Upper lobe of left lung (tissue), 6 donors: ENCODE measurements at regions not wholly inside any gene's neighbourhood (a gene's known extent, or its start where the extent isn't known, plus 50 kb on each side); places are given as distances from the start of the nearest gene placed in this dataset.

ENCODE experiments used
- ATAC-seq, 2 donors: fragments of 200-7000 bp; cut with Tn5 transposase; one replicate each; pipeline ENCODE4 v1.9.1; 2022; ENCODE audit warnings: mild to moderate bottlenecking in 2 of 2, moderate library complexity in 2 of 2; ENCODE audit not compliant: low FRiP score in 2 of 2
- DNase-seq, 2 donors: peaks; one replicate each; pipeline ENCODE4 v3.0.0-alpha.2; 2019 to 2020
- H3K27ac ChIP-seq, 4 donors: fragments of 200-600 bp; sonication (generic); one replicate each; pipeline ENCODE4 v1.5.1; 2016 to 2019
- H3K27me3 ChIP-seq, 4 donors: fragments of 200-600 bp; sonication (generic); one replicate each; pipeline ENCODE4 v1.5.1; 2017 to 2019
- H3K36me3 ChIP-seq, 4 donors: fragments of 200-600 bp; sonication (generic); one replicate each; pipeline ENCODE4 v1.5.1; 2016 to 2019
- H3K4me1 ChIP-seq, 4 donors: fragments of 200-600 bp; sonication (generic); one replicate each; pipeline ENCODE4 v1.5.1; 2018 to 2019
- H3K4me3 ChIP-seq, 4 donors: fragments of 200-600 bp; sonication (generic); one replicate each; pipeline ENCODE4 v1.5.1; 2017 to 2019; ENCODE audit warnings: mild to moderate bottlenecking in 2 of 4, moderate library complexity in 1 of 4
- H3K9me3 ChIP-seq, 4 donors: fragments of 200-600 bp; sonication (generic); one replicate each; pipeline ENCODE4 v1.5.1; 2018 to 2019
- CTCF ChIP-seq, 6 experiments: fragments of 450-650 bp in 4 of 6; fragments of 200-600 bp in 2 of 6; sonication (generic) in 2 of 6; IDR thresholded peaks; one replicate each; pipeline ENCODE4 v1.5.1; 2016 to 2019; ENCODE audit warnings: antibody characterized with exemption in 6 of 6
- EP300 ChIP-seq, 4 donors: sonication (generic); formaldehyde crosslinking; IDR thresholded peaks; one replicate each; pipeline ENCODE4 v1.5.1; 2017; ENCODE audit warnings: antibody characterized with exemption in 4 of 4, control low read depth in 2 of 4
- POLR2A ChIP-seq, 4 donors: fragments of 450-650 bp; IDR thresholded peaks; one replicate each; pipeline ENCODE4 v1.5.1; 2016 to 2017; ENCODE audit warnings: antibody characterized with exemption in 4 of 4, mild to moderate bottlenecking in 2 of 4
- POLR2AphosphoS5 ChIP-seq, 2 donors: sonication (generic); formaldehyde crosslinking; IDR thresholded peaks; one replicate each; pipeline ENCODE4 v1.5.1; 2017; ENCODE audit warnings: antibody characterized with exemption in 2 of 2
- WGBS, 2 donors: methylation state at CpG; one replicate each; pipeline ENCODE4 v1.1.5; 2017 to 2018; 5-methylcytosine and 5-hydroxymethylcytosine counted together
- donor health status: DM: no; HTN: no; CAD: no; lungs with moderate emphysema.
- donor health status: DM: no; HTN: yes; CAD: no; lungs with severe emphysema.

GRCh38 chr18:78652001-78652545 is 327.5 kb upstream of the SALL3 start:
- H3K4me3 ChIP-seq = no peak overlapping the region
- H3K36me3 ChIP-seq = no peaks in the 10 kb centered on the region
- no peak overlapping the region for H3K27ac ChIP-seq
- no peaks in the 10 kb centered on the region for H3K27me3 ChIP-seq
- WGBS, 2 donors = 93% methylated on average over 11 of the region's 11 CpGs
- DNase-seq (no peak), ATAC-seq (no peak)
- H3K9me3 ChIP-seq = peaks cover 0 to 22% (median 11%) of the 10 kb centered on the region in 4 donors
- TF ChIP-seq POLR2AphosphoS5 (IDR thresholded peaks at IDR 0.05) = no peak
- no peak for TF ChIP-seq POLR2A (IDR thresholded peaks at IDR 0.05)
- no peak for TF ChIP-seq CTCF (IDR thresholded peaks at IDR 0.05)
- TF ChIP-seq EP300 (IDR thresholded peaks at IDR 0.05) = no peak
- no peaks in the 10 kb centered on the region for H3K4me1 ChIP-seq

- peaks cover 0 to 22% (median 11%) of the 10 kb centered on the region in 4 donors for H3K9me3 ChIP-seq
- H3K4me3 ChIP-seq = no peak overlapping the region
- no peak for TF ChIP-seq EP300 (IDR thresholded peaks at IDR 0.05)
- TF ChIP-seq CTCF (IDR thresholded peaks at IDR 0.05) = no peak
- TF ChIP-seq POLR2AphosphoS5 (IDR thresholded peaks at IDR 0.05) = no peak
- no peak for TF ChIP-seq POLR2A (IDR thresholded peaks at IDR 0.05)
- DNase-seq = no peak
- H3K27me3 ChIP-seq = peaks cover 0 to 6% (median 0%) of the 10 kb centered on the region in 4 donors
- ATAC-seq = no peak
- no peaks in the 10 kb centered on the region for H3K36me3 ChIP-seq
- H3K4me1 ChIP-seq = no peaks in the 10 kb centered on the region
- H3K27ac ChIP-seq = no peak overlapping the region
- 90 to 91% methylated on average over 6 to 8 of the region's 8 CpGs for WGBS, 2 donors
Measured at GRCh38 chr18:78655921-78656320, 323.7 kb upstream of the SALL3 start.

GRCh38 chr18:78656346-78656925 is 323.2 kb upstream of the SALL3 start:
- TF ChIP-seq CTCF (IDR thresholded peaks at IDR 0.05) = no peak
- TF ChIP-seq EP300 (IDR thresholded peaks at IDR 0.05) = no peak
- no peak for TF ChIP-seq POLR2AphosphoS5 (IDR thresholded peaks at IDR 0.05)
- TF ChIP-seq POLR2A (IDR thresholded peaks at IDR 0.05) = no peak
- WGBS, 2 donors = 90 to 93% methylated on average over 16 to 21 of the region's 21 CpGs
- Histone ChIP-seq H3K27ac (no peak overlapping the region), H3K9me3 (peaks cover 0 to 22% (median 11%) of the 10 kb centered on the region in 4 donors), H3K27me3 (peaks cover 0 to 6% (median 0%) of the 10 kb centered on the region in 4 donors), H3K36me3 (no peaks in the 10 kb centered on the region), H3K4me3 (no peak overlapping the region), H3K4me1 (no peaks in the 10 kb centered on the region)
- ATAC-seq = no peak
- DNase-seq = no peak

- Histone ChIP-seq H3K27me3 (peaks cover 0 to 6% (median 0%) of the 10 kb centered on the region in 4 donors), H3K9me3 (peaks cover 0 to 8% (median 3%) of the 10 kb centered on the region in 4 donors), H3K4me3 (no peak overlapping the region), H3K4me1 (no peaks in the 10 kb centered on the region), H3K27ac (no peak overlapping the region), H3K36me3 (no peaks in the 10 kb centered on the region)
- TF ChIP-seq POLR2AphosphoS5 (IDR thresholded peaks at IDR 0.05) = no peak
- no peak for TF ChIP-seq EP300 (IDR thresholded peaks at IDR 0.05)
- TF ChIP-seq POLR2A (IDR thresholded peaks at IDR 0.05) = no peak
- TF ChIP-seq CTCF (IDR thresholded peaks at IDR 0.05) = no peak
- WGBS, 2 donors = 75 to 93% methylated on average over 8 of the region's 8 CpGs
- ATAC-seq = no peak
- no peak for DNase-seq
Measured at GRCh38 chr18:78658531-78658930, 321.1 kb upstream of the SALL3 start.

- H3K27me3 ChIP-seq = peaks cover 0 to 6% (median 0%) of the 10 kb centered on the region in 4 donors
- TF ChIP-seq CTCF (IDR thresholded peaks at IDR 0.05) (no peak), POLR2A (IDR thresholded peaks at IDR 0.05) (no peak), EP300 (IDR thresholded peaks at IDR 0.05) (no peak), POLR2AphosphoS5 (IDR thresholded peaks at IDR 0.05) (no peak)
- no peaks in the 10 kb centered on the region for H3K4me1 ChIP-seq
- WGBS, 2 donors = 81 to 89% methylated on average over 9 to 14 of the region's 14 CpGs
- no peak overlapping the region for H3K4me3 ChIP-seq
- H3K27ac ChIP-seq = no peak overlapping the region
- ATAC-seq (no peak), DNase-seq (no peak)
- no peaks in the 10 kb centered on the region for H3K36me3 ChIP-seq
- peaks cover 0 to 6% (median under 1%) of the 10 kb centered on the region in 4 donors for H3K9me3 ChIP-seq
Measured at GRCh38 chr18:78659057-78659456, 320.6 kb upstream of the SALL3 start.
